HL-60 (cell line): ENCODE measurements at regions not wholly inside any gene's neighbourhood (a gene's known extent, or its start where the extent isn't known, plus 50 kb on each side); places are given as distances from the start of the nearest gene placed in this dataset.

Experiments
- CTCF ChIP-seq: IDR thresholded peaks from one replicate; pipeline ENCODE4 v1.5.1; 2011; ENCODE audit warnings: low read length, control low read depth, inconsistent platforms; ENCODE audit not compliant: insufficient read depth
- POLR2AphosphoS5 ChIP-seq: IDR thresholded peaks from 2 replicates; pipeline ENCODE4 v1.6.1; 2012; ENCODE audit warnings: low read depth

- TF ChIP-seq CTCF (no peak), POLR2AphosphoS5 (no peak)
Measured at GRCh38 chr5:124628721-124629596, 117.5 kb downstream of the ZNF608 start.
